ENCODE measurements at regions not wholly inside any gene's neighbourhood (a gene's known extent, or its start where the extent isn't known, plus 50 kb on each side); places are given as distances from the start of the nearest gene placed in this dataset.

GRCh38 chr13:34001389-34001788 lies 183.4 kb downstream of the RFC3 start:
- TF ChIP-seq GATA1 (IDR thresholded peaks at IDR 0.05; ENCODE audit: low read depth, low read length): no peak
- no peak for TF ChIP-seq POLR2A (IDR thresholded peaks at IDR 0.05; ENCODE audit: low read length)
- DNase-seq: no peak

GRCh38 chr13:34002141-34002540 lies 184.2 kb downstream of the RFC3 start:
- TF ChIP-seq POLR2A (IDR thresholded peaks at IDR 0.05; ENCODE audit: low read length) (no peak), GATA1 (IDR thresholded peaks at IDR 0.05; ENCODE audit: low read depth, low read length) (no peak)
- no peak for DNase-seq

- TF ChIP-seq GATA1 (IDR thresholded peaks at IDR 0.05; ENCODE audit: low read depth, low read length): no peak
- no peak for TF ChIP-seq POLR2A (IDR thresholded peaks at IDR 0.05; ENCODE audit: low read length)
- no peak for DNase-seq
Observed at GRCh38 chr13:34002924-34003323, 185.0 kb downstream of the RFC3 start.

- no peak for TF ChIP-seq POLR2A (IDR thresholded peaks at IDR 0.05; ENCODE audit: low read length)
- TF ChIP-seq GATA1 (IDR thresholded peaks at IDR 0.05; ENCODE audit: low read depth, low read length): no peak
- DNase-seq: no peak
Observed at GRCh38 chr13:34003656-34004055, 185.7 kb downstream of the RFC3 start.

- TF ChIP-seq POLR2A (IDR thresholded peaks at IDR 0.05; ENCODE audit: low read length) (no peak), GATA1 (IDR thresholded peaks at IDR 0.05; ENCODE audit: low read depth, low read length) (no peak)
- DNase-seq: no peak
Observed at GRCh38 chr13:34004676-34005075, 186.7 kb downstream of the RFC3 start.

GRCh38 chr13:34006011-34006410 lies 188.1 kb downstream of the RFC3 start:
- no peak for DNase-seq
- TF ChIP-seq GATA1 (IDR thresholded peaks at IDR 0.05; ENCODE audit: low read depth, low read length) (no peak), POLR2A (IDR thresholded peaks at IDR 0.05; ENCODE audit: low read length) (no peak)

- TF ChIP-seq POLR2A (IDR thresholded peaks at IDR 0.05; ENCODE audit: low read length): no peak
- TF ChIP-seq GATA1 (IDR thresholded peaks at IDR 0.05; ENCODE audit: low read depth, low read length): no peak
- DNase-seq: no peak
Observed at GRCh38 chr13:34011552-34012085, 193.7 kb downstream of the RFC3 start.

GRCh38 chr13:34012382-34012781 lies 194.4 kb downstream of the RFC3 start:
- DNase-seq: no peak

GRCh38 chr13:34013061-34013460 lies 195.1 kb downstream of the RFC3 start:
- TF ChIP-seq GATA1 (IDR thresholded peaks at IDR 0.05; ENCODE audit: low read depth, low read length) (no peak), POLR2A (IDR thresholded peaks at IDR 0.05; ENCODE audit: low read length) (no peak)
- no peak for DNase-seq

More at GRCh38 chr13:34012382-34012781, 194.4 kb downstream of the RFC3 start:
- no peak for TF ChIP-seq GATA1 (IDR thresholded peaks at IDR 0.05; ENCODE audit: low read depth, low read length)
- no peak for TF ChIP-seq POLR2A (IDR thresholded peaks at IDR 0.05; ENCODE audit: low read length)

- no peak for DNase-seq
- TF ChIP-seq POLR2A (IDR thresholded peaks at IDR 0.05; ENCODE audit: low read length) (no peak), GATA1 (IDR thresholded peaks at IDR 0.05; ENCODE audit: low read depth, low read length) (no peak)
Observed at GRCh38 chr13:34017231-34017630, 199.3 kb downstream of the RFC3 start.

- TF ChIP-seq GATA1 (IDR thresholded peaks at IDR 0.05; ENCODE audit: low read depth, low read length) (no peak), POLR2A (IDR thresholded peaks at IDR 0.05; ENCODE audit: low read length) (no peak)
- DNase-seq: no peak
Observed at GRCh38 chr13:34019870-34020269, 201.9 kb downstream of the RFC3 start.

GRCh38 chr13:34020388-34020787 lies 202.4 kb downstream of the RFC3 start:
- TF ChIP-seq GATA1 (IDR thresholded peaks at IDR 0.05; ENCODE audit: low read depth, low read length) (no peak), POLR2A (IDR thresholded peaks at IDR 0.05; ENCODE audit: low read length) (no peak)
- DNase-seq: no peak

GRCh38 chr13:34021619-34022018 lies 203.7 kb downstream of the RFC3 start:
- no peak for TF ChIP-seq GATA1 (IDR thresholded peaks at IDR 0.05; ENCODE audit: low read depth, low read length)
- TF ChIP-seq POLR2A (IDR thresholded peaks at IDR 0.05; ENCODE audit: low read length): no peak
- no peak for DNase-seq

- DNase-seq: no peak
- TF ChIP-seq POLR2A (IDR thresholded peaks at IDR 0.05; ENCODE audit: low read length) (no peak), GATA1 (IDR thresholded peaks at IDR 0.05; ENCODE audit: low read depth, low read length) (no peak)
Observed at GRCh38 chr13:34025746-34026145, 207.8 kb downstream of the RFC3 start.

GRCh38 chr13:34026308-34026707 lies 208.4 kb downstream of the RFC3 start:
- no peak for DNase-seq
- TF ChIP-seq GATA1 (IDR thresholded peaks at IDR 0.05; ENCODE audit: low read depth, low read length) (no peak), POLR2A (IDR thresholded peaks at IDR 0.05; ENCODE audit: low read length) (no peak)

Data from erythroblast (primary cell).